ENCODE measurements at regions not wholly inside any gene's neighbourhood (a gene's known extent, or its start where the extent isn't known, plus 50 kb on each side); places are given as distances from the start of the nearest gene placed in this dataset.
"Not testable (repeated sequence)": the region's sequence is repeated elsewhere in the genome, so short reads cannot be mapped to it uniquely, and the experiment has no call there.

GRCh38 chr2:111494981-111495315 lies 374.2 kb downstream of the BCL2L11 start:
- TF ChIP-seq POLR2AphosphoS5, EP300 (IDR thresholded peaks at IDR 0.05): not testable (repeated sequence)
- TF ChIP-seq, protein P1, sequence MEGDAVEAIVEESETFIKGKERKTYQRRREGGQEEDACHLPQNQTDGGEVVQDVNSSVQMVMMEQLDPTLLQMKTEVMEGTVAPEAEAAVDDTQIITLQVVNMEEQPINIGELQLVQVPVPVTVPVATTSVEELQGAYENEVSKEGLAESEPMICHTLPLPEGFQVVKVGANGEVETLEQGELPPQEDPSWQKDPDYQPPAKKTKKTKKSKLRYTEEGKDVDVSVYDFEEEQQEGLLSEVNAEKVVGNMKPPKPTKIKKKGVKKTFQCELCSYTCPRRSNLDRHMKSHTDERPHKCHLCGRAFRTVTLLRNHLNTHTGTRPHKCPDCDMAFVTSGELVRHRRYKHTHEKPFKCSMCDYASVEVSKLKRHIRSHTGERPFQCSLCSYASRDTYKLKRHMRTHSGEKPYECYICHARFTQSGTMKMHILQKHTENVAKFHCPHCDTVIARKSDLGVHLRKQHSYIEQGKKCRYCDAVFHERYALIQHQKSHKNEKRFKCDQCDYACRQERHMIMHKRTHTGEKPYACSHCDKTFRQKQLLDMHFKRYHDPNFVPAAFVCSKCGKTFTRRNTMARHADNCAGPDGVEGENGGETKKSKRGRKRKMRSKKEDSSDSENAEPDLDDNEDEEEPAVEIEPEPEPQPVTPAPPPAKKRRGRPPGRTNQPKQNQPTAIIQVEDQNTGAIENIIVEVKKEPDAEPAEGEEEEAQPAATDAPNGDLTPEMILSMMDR (IDR thresholded peaks at IDR 0.05): not testable (repeated sequence)

Data from sigmoid colon (tissue), 4 donors.